ENCODE measurements at regions not wholly inside any gene's neighbourhood (a gene's known extent, or its start where the extent isn't known, plus 50 kb on each side); places are given as distances from the start of the nearest gene placed in this dataset.

DNA sequence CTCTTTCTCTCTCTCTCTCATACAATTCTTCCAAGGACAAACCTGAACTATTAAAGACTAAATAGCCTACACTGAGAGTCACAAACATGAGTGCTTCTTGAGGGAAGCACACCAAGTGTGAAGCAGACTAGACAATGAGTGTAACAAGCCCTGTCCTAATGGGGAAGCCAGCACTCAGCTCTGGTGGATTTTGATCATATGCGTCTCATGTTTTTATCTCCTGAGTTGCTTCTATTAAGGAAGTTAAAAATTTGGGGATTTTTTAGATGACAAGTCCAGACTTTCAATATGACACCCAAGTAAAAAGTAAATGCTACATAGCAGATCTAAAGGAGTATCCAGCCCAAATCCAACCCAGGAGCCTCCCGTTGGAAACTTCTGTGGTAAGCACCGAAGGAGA lies 437.8 kb downstream of the RFC3 start:
- TF ChIP-seq POLR2A (IDR thresholded peaks at IDR 0.05; ENCODE audit: extremely low read depth, insufficient read length): no peak
- no peak for TF ChIP-seq CTCF (IDR thresholded peaks at IDR 0.05; ENCODE audit: low read depth, low read length)
- TF ChIP-seq MYC (IDR thresholded peaks at IDR 0.05; ENCODE audit: low read depth, low read length): no peak
